Stimulated activated CD8-positive, alpha-beta memory T cell treated with anti-CD3 and anti-CD28 coated beads, Interleukin-7, amount 100 ng/mL, for 24 hours (primary cell): ENCODE measurements at regions not wholly inside any gene's neighbourhood (a gene's known extent, or its start where the extent isn't known, plus 50 kb on each side); places are given as distances from the start of the nearest gene placed in this dataset.

Source experiments
- DNase-seq: peaks from one replicate; pipeline ENCODE4 v3.0.0-alpha.2; 2020; ENCODE audit warnings: low read depth

DNA sequence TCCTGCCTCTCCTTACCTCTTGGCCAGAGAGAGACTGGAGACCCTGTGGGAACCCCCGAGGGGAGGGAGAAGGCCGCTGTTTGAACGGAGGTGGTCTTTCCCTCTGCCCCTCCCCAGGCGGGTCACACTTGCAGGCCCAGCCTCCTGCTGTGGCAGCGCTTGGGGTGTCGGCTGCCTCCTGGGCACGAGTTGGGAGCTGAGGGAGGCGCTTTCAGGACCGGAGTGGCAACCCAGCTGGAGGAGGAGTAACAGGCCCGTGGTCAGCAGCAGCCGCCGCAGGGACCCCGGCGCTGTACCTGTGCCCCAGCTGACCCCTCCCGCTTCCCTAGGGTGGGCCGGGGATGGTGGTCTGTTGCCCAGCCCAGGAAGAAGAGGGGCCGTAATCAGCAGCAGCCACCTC, 278.3 kb downstream of the SEC14L1 start:
- no peak for DNase-seq

DNA sequence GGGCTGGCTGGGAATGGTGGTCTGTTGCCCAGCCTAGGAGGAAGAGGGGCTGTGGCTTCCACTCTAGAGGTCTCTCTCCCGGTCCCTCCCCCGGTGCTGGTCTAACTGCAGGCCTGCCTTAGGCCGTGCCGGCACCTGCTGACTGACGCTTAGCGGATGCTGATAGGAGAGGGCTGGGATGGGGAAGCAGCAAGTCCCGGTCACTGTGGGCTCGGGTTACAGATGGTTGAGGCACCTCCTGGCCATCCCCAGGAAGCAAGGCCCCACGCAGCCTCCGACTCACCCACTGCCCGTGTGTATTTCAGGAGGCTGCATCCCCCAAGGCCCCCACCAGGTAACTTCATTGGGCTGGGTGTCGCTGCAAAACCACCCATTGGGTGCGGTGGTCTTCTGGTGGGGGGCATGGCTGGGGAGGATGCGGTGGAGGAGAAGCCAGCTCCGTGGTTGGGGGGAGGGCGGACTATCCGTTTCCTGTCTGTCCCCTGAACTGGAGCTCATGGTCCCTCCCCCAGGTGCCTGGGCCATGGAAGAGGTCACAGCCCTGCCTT, 278.9 kb downstream of the SEC14L1 start:
- DNase-seq, result no peak

DNA sequence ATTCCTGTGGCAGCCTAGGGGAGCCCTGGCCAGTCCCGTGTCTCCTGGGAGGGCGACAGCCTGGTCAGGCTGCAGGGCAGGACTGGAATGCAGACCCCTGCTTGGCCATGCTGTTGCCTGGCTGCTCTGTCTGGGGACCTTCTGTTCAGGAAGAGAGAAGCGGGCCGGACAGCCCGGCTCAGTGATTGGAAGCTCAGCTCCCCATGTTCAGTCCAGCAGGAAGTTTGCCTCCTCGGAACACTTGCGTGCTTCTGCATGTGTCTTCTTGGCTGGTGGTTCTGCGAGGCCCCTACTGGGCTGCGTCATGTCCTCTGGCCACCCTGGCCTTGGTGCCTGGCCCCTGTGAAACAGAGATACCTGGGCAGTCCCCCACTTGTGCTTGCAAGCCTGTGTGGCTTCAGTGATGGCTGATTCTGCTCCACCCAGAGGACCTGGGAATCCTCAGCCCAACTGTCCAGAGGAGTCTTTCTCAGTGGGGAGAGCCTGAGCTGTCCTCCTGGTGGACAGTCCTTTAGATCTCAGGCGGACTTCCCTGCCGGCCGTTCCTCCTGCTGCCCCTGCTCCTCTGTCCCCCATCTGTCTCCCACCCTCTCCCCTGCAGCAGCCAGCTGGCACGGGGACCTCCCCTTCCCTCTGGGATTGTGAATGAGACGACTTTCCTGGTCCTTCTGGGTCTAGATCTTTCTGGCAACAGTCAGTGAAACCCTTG, 279.5 kb downstream of the SEC14L1 start:
- DNase-seq, result no peak

DNA sequence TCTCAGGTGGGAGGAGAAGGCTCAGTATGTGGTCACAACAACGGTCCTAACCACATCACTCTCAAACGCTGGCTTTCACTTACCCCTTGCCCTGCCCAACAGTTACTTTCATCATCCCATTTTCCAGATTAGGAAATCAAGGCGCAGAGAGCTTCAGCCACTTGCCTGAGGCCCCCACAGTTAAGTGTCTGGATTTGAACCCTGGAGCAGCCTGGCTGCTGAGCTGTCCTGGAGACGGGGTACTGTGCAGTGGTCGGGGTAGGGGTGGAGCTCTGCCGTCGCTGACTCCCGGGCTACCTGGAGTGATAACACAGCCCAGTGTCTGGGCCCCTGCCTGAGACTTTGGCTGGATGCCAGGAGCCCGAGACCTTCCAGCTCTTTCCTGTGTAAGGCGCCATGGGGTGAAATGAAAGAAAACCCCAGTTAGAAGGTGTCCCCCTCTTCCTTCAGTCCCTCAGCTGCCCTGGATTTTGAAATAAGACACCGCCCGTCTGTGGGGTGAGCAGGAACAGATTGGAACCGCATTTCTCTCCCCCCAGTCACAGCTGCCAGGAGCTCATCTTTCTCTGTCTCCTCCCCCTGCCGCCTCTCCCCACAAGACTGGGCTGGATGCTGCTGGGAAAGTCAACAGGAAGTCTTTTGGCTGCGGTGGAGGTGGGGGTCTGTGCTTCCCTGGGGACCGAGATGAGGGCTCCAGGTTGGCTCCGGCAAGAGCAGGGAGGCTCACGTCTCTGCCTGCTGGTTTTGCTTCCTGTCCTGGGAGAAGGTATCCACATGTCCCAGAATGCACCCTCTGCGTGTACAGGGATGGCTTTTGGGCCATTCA, 280.2 kb downstream of the SEC14L1 start:
- no peak for DNase-seq

DNA sequence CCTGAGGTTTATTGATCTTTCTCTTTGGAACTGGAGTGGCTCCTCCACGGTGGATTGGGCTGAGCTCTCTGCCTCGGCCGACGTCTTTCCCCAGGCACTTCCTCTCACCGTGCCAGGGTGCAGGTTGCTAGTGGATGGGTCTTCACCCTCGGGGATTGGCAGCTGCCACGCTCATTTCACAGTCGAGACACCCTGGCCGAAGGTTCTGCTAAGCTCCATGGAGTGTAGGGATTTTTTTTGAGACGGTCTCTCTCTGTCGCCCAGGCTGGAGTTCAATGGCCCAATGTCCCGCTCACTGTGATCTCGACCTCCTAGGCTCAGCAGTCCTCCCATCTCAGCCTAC, 280.8 kb downstream of the SEC14L1 start:
- DNase-seq, result no peak

DNA sequence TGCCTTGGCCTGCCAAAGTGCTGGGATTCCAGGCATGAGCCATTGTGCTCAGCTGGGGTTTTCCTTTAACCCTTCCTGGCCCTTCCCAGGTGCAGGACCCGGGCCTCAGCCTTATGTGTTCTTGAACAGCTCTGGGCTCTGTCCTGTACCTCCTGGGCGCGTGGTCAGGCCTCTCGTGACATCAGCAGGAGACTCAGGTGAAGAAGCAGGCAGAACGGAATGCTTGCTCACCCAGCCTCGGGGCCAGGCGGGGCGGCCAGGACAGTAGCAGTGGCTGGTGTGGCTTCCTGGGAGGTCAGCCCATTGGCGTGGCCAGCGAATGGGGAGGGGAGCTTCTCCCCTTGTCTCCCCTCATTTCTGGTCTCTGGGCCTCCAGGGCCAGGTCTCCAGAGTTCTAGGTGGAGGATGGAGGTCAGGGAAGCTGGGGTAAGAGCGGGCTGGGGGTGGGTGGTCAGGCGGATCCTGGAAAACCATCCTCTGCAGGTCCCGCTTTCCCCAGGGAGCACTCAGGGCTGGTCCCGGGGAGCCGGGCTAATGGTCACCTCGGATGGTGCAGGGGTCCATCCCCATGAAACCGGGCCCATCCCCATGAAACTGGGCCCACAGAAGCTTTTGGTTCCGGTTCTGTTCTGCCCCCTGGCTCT, 281.5 kb downstream of the SEC14L1 start:
- no peak for DNase-seq

DNA sequence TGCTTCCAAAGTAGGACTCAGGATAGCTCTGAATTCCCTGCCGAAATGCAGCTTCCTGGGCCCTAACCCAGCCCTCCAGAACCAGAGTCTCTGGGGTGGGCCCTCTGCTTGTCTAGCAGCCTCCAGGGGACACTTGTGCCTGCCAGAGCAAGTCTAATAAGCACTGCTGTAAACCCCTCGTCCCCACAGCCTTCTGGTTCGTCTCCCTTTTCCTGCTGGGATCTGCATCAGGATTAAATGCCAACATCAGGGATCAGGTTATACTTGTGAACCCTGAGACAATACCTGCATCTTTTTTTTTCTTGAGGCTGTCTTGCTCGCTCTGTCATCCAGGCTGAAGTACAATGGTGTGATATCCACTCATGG, 282.0 kb downstream of the SEC14L1 start:
- DNase-seq, result no peak

DNA sequence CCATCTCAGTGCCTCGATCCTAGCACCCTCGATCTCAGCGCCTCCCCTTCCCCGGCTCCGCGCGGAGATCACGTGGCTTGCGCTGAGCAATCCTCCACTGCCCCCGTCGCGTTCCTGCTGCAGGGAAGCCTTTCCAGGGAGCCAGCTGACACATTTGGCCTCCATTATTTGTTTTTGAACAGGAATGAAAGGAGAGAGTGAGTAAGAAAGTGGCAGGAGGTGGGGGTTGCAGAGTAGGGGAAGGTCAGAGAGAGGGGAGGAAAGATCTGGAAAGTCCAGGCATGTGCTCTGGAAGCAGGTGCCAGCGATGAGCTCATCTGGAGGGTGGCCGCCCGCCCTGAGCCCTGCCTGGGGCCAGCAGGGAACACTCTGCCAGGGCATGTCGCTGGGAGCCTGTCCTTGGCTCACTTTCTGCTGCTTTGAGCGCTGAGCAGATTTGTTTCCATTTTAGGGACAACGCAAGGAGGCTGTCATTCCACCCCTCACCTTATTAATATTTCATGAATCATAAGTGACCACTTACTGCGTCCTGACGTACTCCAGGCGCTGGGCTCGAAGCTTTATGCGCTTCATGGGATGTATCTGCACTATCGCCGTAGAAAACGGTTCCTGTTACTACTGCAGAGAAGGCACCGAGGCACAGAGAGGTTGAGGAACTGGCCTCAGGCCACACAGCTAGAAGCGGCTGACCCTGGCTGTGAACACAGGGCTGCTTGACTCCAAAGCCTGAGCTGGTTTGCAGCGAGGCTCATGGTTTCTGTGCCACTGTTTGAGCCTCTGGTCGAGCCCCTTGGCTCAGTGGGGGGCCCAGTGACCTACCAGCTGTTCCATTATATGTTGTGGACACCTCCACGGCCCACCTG, 283.1 kb downstream of the SEC14L1 start:
- no peak for DNase-seq

DNA sequence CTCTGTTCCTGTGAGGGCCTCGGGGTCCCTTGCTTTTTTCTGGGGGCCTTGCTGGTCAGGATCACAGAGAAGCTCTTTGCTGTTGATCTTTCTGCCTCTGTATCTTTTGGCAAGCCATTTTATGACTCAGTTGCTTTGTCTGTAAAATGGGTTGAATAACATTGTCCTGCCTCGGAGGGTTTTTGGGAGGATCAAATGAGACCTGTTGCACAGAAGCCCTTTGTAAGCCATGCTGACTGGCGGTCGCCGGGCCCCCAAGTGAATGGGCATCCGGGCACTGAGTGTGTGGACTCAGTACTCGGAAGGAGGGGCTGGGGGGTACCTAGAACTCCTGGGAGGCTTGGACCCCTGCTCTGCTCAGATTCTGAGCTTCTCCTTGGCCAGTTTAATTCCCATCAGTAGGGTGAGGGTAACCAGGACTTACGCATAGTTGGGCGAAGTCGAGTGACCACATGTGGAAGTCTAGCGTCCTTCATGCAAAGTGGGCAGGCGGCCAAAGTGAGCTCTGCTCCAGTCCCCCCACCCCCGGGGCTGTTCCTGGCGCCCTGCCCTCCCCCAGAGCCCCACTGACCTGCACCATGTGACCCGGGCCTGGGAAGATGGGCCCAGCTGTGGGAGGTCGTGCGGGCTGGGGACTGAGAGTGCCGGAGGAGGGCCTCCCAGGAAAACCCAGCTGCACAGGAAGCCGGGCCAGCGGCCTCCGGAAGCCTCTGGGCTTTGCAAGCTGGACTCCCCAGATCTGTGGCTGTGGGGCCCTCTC, 284.0 kb downstream of the SEC14L1 start:
- no peak for DNase-seq

DNA sequence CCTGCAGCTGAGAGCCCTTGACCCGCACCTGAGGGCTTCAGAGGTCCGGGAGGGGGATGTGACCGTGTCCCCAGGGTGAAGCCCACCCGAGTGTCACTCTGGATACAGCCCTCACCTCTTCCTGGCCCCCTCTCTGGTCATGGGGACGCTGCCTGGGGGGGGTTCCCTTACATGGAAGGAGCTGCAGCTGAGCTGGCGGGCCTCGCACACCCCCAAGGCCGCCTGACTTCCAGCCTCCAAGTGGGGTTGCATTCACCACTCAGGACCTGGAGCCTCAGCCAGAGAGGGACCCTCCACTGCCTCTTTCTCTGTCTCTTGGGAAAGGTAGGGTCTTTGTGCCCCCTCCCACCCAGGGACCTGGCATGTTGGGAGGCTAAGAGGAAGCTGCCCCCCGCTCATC, 284.6 kb downstream of the SEC14L1 start:
- no peak for DNase-seq

DNA sequence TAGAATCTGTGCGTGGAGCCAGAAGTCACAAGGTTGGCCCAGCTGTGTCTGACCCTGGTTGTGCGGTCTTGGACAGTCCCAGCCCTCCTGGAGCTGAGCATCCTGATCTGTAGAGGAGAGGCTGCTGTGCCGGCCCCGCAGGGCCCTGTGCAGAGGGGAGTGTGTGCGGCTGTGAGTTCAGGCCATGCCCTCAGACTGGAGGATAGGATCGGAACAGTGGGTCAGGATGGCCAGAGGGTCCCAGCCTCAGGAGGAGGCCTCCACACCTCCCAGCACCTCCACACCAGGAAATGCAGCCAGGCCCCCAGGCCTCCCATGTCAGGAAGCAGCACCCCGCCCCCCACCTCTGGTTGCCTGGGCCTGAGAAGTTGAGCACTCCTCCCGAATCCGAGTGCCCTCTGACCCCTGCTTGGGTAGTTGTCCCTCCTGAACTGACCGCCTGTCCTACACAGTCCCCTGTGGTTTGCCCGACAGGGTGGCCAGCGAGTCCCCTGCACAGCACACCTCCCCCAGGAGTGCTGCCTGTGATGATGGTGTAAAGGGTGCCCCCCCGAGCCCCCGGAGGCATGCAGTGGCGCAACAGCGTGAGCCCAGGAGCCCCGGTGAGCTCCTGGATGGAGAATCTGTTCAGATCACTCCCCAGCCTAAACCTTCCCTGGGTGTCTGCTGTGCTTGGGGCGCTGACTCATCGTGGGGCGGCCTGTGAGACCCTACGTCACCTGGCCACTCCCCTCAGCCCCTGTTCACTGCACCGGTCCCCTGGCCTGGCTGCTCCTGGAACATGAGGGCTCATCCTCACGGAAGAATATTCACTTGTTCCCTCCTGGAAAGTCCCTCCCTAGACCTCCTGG, 285.2 kb downstream of the SEC14L1 start:
- DNase-seq, result no peak

DNA sequence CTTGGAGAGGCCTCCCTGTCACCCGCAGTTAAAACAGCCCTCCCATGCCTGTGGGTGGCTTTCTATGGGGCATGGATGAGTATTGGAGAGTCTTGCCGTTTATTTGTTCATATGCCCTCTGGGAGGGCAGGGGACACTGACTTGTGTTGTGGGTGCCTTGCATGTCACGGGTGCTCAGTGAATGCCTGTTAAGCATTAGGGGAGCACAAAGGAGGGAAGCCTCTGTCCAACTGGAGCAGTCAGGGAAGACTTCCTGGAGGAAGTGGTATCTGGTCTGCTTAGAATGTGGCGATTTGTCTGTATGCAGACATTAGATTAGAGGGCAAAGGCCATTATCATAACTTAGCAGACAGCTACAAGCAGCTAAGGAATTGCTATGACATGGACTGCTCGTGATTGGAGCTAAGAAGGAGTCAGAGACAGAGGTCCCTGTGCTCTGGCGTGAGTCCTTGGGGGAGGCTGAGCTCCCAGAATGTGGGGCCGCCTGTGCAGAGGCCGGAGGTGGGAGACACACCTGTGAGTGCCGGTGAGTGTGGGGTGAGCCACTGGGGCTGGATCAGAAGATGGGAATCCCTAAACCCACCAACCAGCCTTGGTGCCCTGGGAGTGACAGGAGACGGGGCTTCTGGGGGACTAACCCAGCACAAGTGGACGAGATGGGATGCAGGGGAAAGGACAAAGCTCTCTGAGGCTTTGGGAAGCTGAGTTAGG, 286.1 kb downstream of the SEC14L1 start:
- no peak for DNase-seq

DNA sequence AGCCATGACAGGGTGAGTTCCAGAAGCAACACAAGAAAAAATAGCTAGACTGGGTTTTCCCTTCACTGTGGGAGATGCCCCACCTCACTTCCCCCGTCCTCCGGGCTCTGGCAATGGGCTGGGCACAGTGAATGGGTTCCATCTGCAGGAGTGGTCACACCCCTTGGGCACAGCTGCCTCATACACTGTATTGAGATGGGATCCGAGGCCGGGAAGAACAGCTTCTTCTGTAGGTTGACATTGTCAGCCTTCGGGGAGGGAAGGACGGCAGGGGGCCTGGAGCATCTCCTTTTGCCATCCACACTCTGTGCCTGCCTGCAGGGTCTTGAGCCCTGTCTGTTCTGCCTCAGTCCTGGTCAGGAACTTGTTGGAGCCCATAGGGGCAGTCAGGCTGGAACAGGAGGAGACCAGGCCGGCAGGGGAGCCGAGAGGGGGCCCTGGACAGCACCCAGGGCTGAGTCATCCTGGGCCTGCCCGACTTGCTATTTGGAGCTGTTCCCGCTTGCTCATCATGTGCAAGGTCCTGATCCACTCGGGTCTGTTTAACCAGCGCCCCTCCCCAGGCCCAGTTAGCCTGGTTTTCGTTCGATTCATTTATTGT, 286.7 kb downstream of the SEC14L1 start:
- DNase-seq, result no peak

DNA sequence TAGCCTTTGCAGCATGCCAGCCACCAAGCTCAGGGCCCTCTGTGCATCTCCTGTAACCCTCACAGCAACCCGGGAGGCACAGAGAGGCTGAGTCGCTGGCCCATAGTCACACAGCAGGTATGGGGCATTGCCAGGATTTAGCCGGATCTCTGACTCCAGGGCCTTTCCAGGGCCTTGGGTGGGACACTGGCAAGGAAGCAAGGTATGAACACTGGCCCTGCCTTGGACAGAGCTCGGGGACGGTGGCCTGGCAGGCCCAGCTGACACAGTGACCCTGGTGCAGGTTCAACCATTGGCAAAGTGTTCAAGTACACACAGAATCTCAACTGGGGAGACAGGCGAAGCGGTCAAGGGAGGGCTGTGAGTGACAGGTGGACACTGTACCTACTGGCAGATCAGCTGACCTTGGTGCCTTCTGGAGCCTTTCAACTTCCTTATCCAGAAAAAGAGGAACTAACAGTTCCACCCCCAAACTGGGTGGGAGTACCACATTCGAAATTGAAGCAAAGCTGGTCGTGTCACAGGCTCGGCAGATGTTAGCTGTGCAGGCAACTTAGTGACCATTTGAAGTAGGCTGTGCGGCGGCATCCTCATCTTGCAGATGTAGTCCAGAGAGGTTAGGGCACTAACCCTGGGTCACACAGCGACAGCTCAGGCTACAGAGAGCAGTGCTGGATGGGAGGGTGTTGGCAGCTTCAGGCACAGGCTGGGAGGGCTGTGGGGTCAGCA, 287.4 kb downstream of the SEC14L1 start:
- no peak for DNase-seq

DNA sequence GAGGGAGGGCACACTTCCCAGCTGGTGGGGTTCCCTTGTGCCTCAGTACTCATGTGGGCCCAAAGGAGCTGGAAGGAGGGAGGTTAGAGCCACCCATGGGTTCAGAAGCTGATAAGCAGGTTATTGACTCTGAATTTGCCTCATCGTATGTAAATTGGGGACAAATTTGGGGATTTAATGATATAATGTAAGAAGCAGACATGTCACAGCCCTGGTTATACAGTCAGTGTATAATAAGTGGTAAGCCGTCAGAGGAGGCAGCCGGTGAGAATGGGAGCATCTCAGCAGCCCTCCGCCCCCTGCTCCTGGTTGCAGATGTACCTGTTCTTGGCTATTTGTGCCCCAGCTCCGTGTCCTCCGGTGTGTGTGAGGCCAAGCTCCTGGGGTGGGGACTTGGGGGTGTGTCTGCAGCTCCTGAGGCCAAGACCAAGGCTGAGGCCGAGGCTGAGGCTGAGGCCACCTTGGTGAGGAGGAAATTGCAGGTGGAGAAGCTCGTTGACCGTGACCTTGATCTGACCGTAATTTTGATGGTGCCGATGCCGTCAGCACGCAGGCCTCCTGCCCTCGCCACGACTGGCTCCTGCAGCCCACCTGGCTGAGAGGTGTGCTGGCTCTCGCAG, 288.1 kb downstream of the SEC14L1 start:
- DNase-seq, result no peak

DNA sequence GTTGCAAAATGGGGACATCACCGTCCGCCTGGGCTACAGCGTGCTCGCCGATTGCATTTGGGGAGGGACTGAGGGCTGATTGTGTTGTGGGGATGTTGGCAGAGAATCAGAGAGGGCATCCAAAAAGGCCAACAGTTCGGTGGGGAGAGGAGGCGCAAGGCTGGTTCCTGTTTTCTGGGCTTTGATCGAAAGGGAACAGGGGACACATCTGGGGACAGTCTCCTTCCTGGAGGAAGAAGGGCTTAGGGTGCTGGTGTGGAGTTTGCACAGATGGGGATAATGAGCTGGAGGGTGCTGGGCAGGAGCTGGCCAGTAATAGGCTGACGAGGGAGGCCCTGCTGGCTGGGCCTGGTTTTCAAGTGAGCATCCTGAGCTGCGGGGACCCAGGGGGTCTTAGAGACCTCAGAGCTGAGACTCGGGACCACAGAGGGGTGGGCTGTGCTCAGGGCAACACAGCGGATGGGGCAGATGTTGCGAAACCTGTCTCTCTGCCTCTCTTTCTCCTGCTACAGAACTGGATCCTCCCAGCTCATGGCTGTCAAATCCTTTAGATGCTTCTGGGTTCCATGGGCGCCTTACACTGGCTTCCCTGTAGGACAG, 288.7 kb downstream of the SEC14L1 start:
- DNase-seq, result no peak

DNA sequence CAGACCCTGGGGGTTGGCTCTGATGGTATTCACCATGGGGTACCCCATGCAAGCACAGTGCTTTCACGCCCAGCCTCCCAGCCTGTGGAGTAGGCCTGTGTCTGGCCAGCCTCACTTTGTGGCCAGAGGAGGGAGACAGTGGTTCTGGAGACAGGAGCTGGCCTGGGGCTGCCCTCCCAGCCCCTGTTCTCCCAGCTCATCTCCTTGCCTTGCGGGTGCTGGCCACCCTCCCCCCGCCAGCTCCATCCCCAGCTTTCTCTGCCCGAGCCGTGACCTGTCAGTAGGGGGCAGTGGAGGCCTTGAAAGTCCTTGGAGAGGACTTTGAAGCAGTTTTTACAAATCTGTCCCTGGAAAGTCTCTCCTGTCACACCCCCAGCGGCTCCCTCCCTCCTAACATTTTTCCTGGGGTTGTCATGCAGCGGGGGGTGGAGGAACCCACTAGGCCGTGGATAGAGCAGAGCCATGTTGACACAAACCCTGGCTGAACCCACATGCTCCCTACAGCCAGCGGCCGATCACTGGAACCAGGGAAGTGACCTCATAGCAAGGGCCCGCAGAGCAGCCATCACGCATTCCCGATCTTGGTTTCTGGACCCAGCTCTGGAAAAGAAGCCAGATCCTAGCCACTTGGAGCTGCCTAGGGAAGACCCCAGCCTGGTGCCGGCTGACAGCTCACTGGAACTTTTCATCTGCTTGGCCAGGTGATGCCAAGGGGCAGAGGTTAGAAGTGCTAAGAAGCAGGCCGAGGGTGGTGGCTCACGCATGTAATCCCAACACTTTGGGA, 289.4 kb downstream of the SEC14L1 start:
- peak; percentile 81 for DNase-seq
